A549 (cell line): ENCODE measurements at regions not wholly inside any gene's neighbourhood (a gene's known extent, or its start where the extent isn't known, plus 50 kb on each side); places are given as distances from the start of the nearest gene placed in this dataset.

ENCODE experiments used
- ATAC-seq, 2 experiments: fragments of 200-7000 bp in 1 of 2; fragments of >200 bp in 1 of 2; cut with Nextera tagmentation in 1 of 2; cut with Tn5 transposase in 1 of 2; 3 replicates each; pipeline versions ENCODE4 v1.8.0 to v1.9.1; 2018 to 2020; ENCODE audit warnings: mild to moderate bottlenecking in 1 of 2, moderate library complexity in 1 of 2
- CTCF ChIA-PET: fragments of 300-600 bp; sonication (Branson Sonifier 250); formaldehyde crosslinking; extraction: SDS; loops from one replicate; lab custom pipeline; 2021; ENCODE audit warnings: antibody characterized with exemption, inconsistent platforms; lab: Yijun Ruan, JAX
- POLR2A ChIA-PET: fragments of 350-600 bp; formaldehyde crosslinking; extraction: SDS; loops from one replicate; lab custom pipeline; 2021; ENCODE audit warnings: antibody characterized with exemption, inconsistent platforms; lab: Yijun Ruan, JAX
- DNase-seq, 2 experiments: peaks; one replicate each; pipeline versions ENCODE4 v3.0.0 to v3.0.0-alpha.2; 2011 to 2016; ENCODE audit warnings: low read depth in 1 of 2, low spot score in 1 of 2
- FAIRE-seq: peaks from 2 replicates; lab custom pipeline; 2011; peaks lifted over from hg19 to GRCh38; lab: Jason Lieb, UNC
- H3K27ac ChIP-seq, 2 experiments: fragments of >200 bp; sonication (Bioruptor Twin); formaldehyde crosslinking; 3 replicates each; pipeline ENCODE4 v1.5.1; 2016 to 2017
- H3K4me1 ChIP-seq: fragments of >200 bp; sonication (Bioruptor Twin); formaldehyde crosslinking; 3 replicates; pipeline ENCODE4 v1.6.1; 2016
- H3K4me2 ChIP-seq: fragments of >200 bp; sonication (Bioruptor Twin); formaldehyde crosslinking; 3 replicates; pipeline ENCODE4 v1.6.1; 2016
- H3K4me3 ChIP-seq: fragments of >200 bp; sonication (Bioruptor Twin); formaldehyde crosslinking; 3 replicates; pipeline ENCODE4 v1.5.1; 2016
- H3K9me3 ChIP-seq: fragments of >200 bp; sonication (Bioruptor Twin); formaldehyde crosslinking; 3 replicates; pipeline ENCODE4 v1.6.1; 2016
- EHF ChIP-seq: fragments of 250-450 bp; sonication (Bioruptor Pico); IDR thresholded peaks from 2 replicates; pipeline ENCODE4 v1.5.0; 2020; ENCODE audit warnings: mild to moderate bottlenecking
- EP300 ChIP-seq, 2 experiments: fragments of >200 bp; sonication (Bioruptor Twin); formaldehyde crosslinking; IDR thresholded peaks; 2 replicates in 1 of 2; 3 replicates in 1 of 2; pipeline ENCODE4 v1.6.1; 2016 to 2017
- ESRRA ChIP-seq: fragments of 150-350 bp; IDR thresholded peaks from 2 replicates; pipeline ENCODE4 v1.6.1; 2014; ENCODE audit warnings: mild to moderate bottlenecking, low read length, borderline replicate concordance
- FOSL2 ChIP-seq, 2 experiments: fragments of 450-650 bp in 1 of 2; fragments of >200 bp in 1 of 2; sonication (Bioruptor Twin) in 1 of 2; formaldehyde crosslinking; IDR thresholded peaks; 2 replicates each; pipeline versions ENCODE4 v1.5.0 to v1.6.1; 2016 to 2020; ENCODE audit warnings: mild to moderate bottlenecking in 1 of 2, moderate library complexity in 1 of 2
- HEYL ChIP-seq: fragments of 250-450 bp; sonication (Bioruptor Pico); IDR thresholded peaks from 2 replicates; pipeline ENCODE4 v1.8.0; 2021; ENCODE audit warnings: mild to moderate bottlenecking, moderate library complexity
- NFE2L2 ChIP-seq: fragments of 150-350 bp; conservative IDR thresholded peaks from 2 replicates; pipeline ENCODE4 v1.6.1; 2014; ENCODE audit warnings: low read length
- NR3C1 ChIP-seq: fragments of >200 bp; sonication (Bioruptor Twin); formaldehyde crosslinking; IDR thresholded peaks from 3 replicates; pipeline ENCODE4 v1.6.1; 2017
- POLR2A ChIP-seq: IDR thresholded peaks from 2 replicates; pipeline ENCODE4 v1.6.1; 2012; ENCODE audit warnings: mild to moderate bottlenecking, low read length
- RFX5 ChIP-seq: fragments of 450-650 bp; IDR thresholded peaks from 2 replicates; pipeline ENCODE4 v1.7.1; 2014; ENCODE audit warnings: antibody characterized with exemption, mild to moderate bottlenecking, moderate library complexity
- RNF2 ChIP-seq: fragments of 200-600 bp; sonication (generic); IDR thresholded peaks from 2 replicates; pipeline ENCODE4 v1.6.1; 2016; ENCODE audit warnings: low read depth, mild to moderate bottlenecking, antibody characterized with exemption, moderate library complexity, borderline replicate concordance
- ZNF302 ChIP-seq: fragments of 250-450 bp; sonication (Bioruptor Pico); IDR thresholded peaks from 2 replicates; pipeline ENCODE4 v1.9.0; 2021; ENCODE audit warnings: inconsistent platforms, mild to moderate bottlenecking, moderate library complexity
- WGBS: methylation state at CpG from one replicate; pipeline ENCODE4 v1.1.6; 2017; ENCODE audit errors: missing lambda C conversion rate; 5-methylcytosine and 5-hydroxymethylcytosine counted together
- TF ChIP-seq, protein P1 (sequence below): fragments of 250-450 bp; sonication (Bioruptor Pico); IDR thresholded peaks from 2 replicates; pipeline ENCODE4 v1.5.0; 2021; ENCODE audit warnings: mild to moderate bottlenecking, moderate library complexity, borderline replicate concordance
- TF ChIP-seq, protein P2 (sequence below): fragments of 150-350 bp; IDR thresholded peaks from 2 replicates; pipeline ENCODE4 v1.6.1; 2014; ENCODE audit warnings: low read depth, mild to moderate bottlenecking, low read length
- TF ChIP-seq, protein P3 (sequence below): fragments of 200-600 bp; sonication (generic); IDR thresholded peaks from 2 replicates; pipeline ENCODE4 v1.6.1; 2016; ENCODE audit warnings: antibody characterized with exemption, mild to moderate bottlenecking, moderate library complexity
- TF ChIP-seq, protein P4 (sequence below): IDR thresholded peaks from 2 replicates; pipeline ENCODE4 v1.6.1; 2012; ENCODE audit warnings: low read depth, borderline replicate concordance
- TF ChIP-seq, protein P5 (sequence below): IDR thresholded peaks from 2 replicates; pipeline ENCODE4 v1.6.1; 2012

DNA sequence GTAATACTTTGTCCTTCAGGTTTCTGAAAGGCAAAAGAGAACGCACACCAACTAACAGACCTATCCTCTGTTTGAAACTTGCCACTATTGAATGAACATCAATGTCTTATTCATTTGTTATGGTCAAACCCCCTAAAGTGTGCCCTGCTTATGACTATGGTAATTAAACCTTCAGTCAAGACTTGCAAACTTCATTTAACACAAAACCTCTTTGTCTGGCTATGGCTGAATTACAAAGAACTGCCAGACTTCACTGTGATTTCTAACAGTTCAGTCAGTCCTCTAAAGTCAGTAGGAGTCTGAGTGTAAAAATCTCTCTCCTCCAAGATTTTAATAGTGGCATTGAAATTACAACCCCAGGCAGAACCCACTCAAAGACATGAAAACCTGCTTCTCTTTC, 702.5 kb upstream of the LRRN3 start:
- H3K27ac ChIP-seq = no peak overlapping the region
- ATAC-seq (no peak), FAIRE-seq (no peak)
- POLR2A ChIA-PET = no interaction called here
- no peaks in the 10 kb centered on the region for H3K9me3 ChIP-seq
- TF ChIP-seq, protein P1, sequence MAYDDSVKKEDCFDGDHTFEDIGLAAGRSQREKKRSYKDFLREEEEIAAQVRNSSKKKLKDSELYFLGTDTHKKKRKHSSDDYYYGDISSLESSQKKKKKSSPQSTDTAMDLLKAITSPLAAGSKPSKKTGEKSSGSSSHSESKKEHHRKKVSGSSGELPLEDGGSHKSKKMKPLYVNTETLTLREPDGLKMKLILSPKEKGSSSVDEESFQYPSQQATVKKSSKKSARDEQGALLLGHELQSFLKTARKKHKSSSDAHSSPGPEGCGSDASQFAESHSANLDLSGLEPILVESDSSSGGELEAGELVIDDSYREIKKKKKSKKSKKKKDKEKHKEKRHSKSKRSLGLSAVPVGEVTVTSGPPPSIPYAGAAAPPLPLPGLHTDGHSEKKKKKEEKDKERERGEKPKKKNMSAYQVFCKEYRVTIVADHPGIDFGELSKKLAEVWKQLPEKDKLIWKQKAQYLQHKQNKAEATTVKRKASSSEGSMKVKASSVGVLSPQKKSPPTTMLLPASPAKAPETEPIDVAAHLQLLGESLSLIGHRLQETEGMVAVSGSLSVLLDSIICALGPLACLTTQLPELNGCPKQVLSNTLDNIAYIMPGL (CRISPR knock-in tag) = no peak
- TF ChIP-seq, protein P2, sequence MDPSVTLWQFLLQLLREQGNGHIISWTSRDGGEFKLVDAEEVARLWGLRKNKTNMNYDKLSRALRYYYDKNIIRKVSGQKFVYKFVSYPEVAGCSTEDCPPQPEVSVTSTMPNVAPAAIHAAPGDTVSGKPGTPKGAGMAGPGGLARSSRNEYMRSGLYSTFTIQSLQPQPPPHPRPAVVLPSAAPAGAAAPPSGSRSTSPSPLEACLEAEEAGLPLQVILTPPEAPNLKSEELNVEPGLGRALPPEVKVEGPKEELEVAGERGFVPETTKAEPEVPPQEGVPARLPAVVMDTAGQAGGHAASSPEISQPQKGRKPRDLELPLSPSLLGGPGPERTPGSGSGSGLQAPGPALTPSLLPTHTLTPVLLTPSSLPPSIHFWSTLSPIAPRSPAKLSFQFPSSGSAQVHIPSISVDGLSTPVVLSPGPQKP = no peak
- TF ChIP-seq FOSL2 (IDR thresholded peaks at IDR 0.05) = no peak
- no peak for TF ChIP-seq FOSL2 (CRISPR knock-in tag; IDR thresholded peaks at IDR 0.05)
- no peak for TF ChIP-seq RFX5
- TF ChIP-seq NR3C1 = no peak
- no peak for TF ChIP-seq RNF2
- no peak for TF ChIP-seq NFE2L2
- TF ChIP-seq ZNF302 (CRISPR knock-in tag) = no peak
- TF ChIP-seq EP300 (IDR thresholded peaks at IDR 0.05) = no peak
- TF ChIP-seq, protein P3, sequence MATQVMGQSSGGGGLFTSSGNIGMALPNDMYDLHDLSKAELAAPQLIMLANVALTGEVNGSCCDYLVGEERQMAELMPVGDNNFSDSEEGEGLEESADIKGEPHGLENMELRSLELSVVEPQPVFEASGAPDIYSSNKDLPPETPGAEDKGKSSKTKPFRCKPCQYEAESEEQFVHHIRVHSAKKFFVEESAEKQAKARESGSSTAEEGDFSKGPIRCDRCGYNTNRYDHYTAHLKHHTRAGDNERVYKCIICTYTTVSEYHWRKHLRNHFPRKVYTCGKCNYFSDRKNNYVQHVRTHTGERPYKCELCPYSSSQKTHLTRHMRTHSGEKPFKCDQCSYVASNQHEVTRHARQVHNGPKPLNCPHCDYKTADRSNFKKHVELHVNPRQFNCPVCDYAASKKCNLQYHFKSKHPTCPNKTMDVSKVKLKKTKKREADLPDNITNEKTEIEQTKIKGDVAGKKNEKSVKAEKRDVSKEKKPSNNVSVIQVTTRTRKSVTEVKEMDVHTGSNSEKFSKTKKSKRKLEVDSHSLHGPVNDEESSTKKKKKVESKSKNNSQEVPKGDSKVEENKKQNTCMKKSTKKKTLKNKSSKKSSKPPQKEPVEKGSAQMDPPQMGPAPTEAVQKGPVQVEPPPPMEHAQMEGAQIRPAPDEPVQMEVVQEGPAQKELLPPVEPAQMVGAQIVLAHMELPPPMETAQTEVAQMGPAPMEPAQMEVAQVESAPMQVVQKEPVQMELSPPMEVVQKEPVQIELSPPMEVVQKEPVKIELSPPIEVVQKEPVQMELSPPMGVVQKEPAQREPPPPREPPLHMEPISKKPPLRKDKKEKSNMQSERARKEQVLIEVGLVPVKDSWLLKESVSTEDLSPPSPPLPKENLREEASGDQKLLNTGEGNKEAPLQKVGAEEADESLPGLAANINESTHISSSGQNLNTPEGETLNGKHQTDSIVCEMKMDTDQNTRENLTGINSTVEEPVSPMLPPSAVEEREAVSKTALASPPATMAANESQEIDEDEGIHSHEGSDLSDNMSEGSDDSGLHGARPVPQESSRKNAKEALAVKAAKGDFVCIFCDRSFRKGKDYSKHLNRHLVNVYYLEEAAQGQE = no peak
- TF ChIP-seq POLR2A = no peak
- TF ChIP-seq, all 56 proteins: peak for 0
- CTCF ChIA-PET = no interaction called here
- WGBS = 78% methylated on average over 1 of the region's 1 CpG
- DNase-seq = no peak
- Histone ChIP-seq H3K4me1 (peaks cover 15% of the 10 kb centered on the region), H3K4me2 (no peak overlapping the region), H3K4me3 (no peak overlapping the region)

DNA sequence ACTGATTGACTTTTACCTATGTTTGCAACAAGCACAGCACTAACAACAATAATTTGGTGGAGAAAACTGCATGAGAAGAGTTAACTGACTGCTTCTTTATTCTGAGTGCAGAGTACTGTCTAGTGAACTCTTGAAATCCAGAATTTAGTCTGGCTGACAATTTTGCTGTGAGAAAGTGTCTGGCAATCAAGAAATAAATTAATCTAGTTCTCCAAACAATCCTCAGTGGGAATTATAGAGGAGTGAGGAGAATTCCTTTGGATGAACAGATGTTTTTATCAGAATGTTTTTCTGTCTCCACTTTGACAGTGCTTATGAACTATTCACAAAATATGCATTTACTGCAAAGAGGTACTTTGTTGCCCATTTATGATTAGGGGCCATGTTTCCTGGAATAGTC, 694.9 kb upstream of the LRRN3 start:
- TF ChIP-seq, protein P4, sequence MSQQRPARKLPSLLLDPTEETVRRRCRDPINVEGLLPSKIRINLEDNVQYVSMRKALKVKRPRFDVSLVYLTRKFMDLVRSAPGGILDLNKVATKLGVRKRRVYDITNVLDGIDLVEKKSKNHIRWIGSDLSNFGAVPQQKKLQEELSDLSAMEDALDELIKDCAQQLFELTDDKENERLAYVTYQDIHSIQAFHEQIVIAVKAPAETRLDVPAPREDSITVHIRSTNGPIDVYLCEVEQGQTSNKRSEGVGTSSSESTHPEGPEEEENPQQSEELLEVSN = no peak
- no peak for TF ChIP-seq EHF (CRISPR knock-in tag)
- no peak for TF ChIP-seq ESRRA
- no peak for TF ChIP-seq EP300 (IDR thresholded peaks at IDR 0.05)
- no peak for TF ChIP-seq HEYL
- TF ChIP-seq, protein P5, sequence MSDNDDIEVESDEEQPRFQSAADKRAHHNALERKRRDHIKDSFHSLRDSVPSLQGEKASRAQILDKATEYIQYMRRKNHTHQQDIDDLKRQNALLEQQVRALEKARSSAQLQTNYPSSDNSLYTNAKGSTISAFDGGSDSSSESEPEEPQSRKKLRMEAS = no peak
- ChIA-PET POLR2A (no interaction called here), CTCF (interaction anchor here (1.0 kb wide), 1 partner anchor 46 kb away, joined by 3 read pairs; no protein-coding TSS in a partner anchor)
- Histone ChIP-seq H3K9me3 (no peaks in the 10 kb centered on the region), H3K4me2 (no peak overlapping the region), H3K4me1 (no peaks in the 10 kb centered on the region), H3K27ac (no peak overlapping the region), H3K4me3 (no peak overlapping the region)
- DNase-seq (no peak), FAIRE-seq (no peak), ATAC-seq (no peak)
